Activated CD8-positive, alpha-beta T cell treated with anti-CD3 and anti-CD28 coated beads for 36 hours (primary cell): ENCODE measurements at regions not wholly inside any gene's neighbourhood (a gene's known extent, or its start where the extent isn't known, plus 50 kb on each side); places are given as distances from the start of the nearest gene placed in this dataset.

ENCODE experiments used
- ATAC-seq: fragments of 200-7000 bp; cut with Tn5 transposase; one replicate; pipeline ENCODE4 v1.10.0; 2021; ENCODE audit warnings: mild to moderate bottlenecking, moderate library complexity
- CTCF ChIA-PET: fragments of 350-600 bp; sonication (Branson Sonifier 250); formaldehyde crosslinking; loops from one replicate; lab custom pipeline; 2021; ENCODE audit warnings: antibody characterized with exemption; lab: Charles Lee
- POLR2A ChIA-PET: fragments of 350-600 bp; sonication (Branson Sonifier 250); formaldehyde crosslinking; loops from one replicate; lab custom pipeline; 2021; ENCODE audit warnings: antibody characterized with exemption; lab: Charles Lee
- DNase-seq: peaks from one replicate; pipeline ENCODE4 v3.0.0-alpha.2; 2020
- H3K27ac Mint-ChIP-seq: one replicate; pipeline ENCODE4 v1.8.0; 2021; ENCODE audit warnings: mild to moderate bottlenecking, mixed read lengths
- H3K27me3 Mint-ChIP-seq: one replicate; pipeline ENCODE4 v1.8.0; 2021; ENCODE audit warnings: mixed read lengths
- H3K36me3 Mint-ChIP-seq: one replicate; pipeline ENCODE4 v1.8.0; 2021; ENCODE audit warnings: low read depth, mixed read lengths
- H3K4me1 Mint-ChIP-seq: one replicate; pipeline ENCODE4 v1.8.0; 2021; ENCODE audit warnings: low read depth, mixed read lengths
- H3K4me3 Mint-ChIP-seq: one replicate; pipeline ENCODE4 v1.8.0; 2021; ENCODE audit warnings: mild to moderate bottlenecking, moderate library complexity, mixed read lengths
- H3K9me3 Mint-ChIP-seq: one replicate; pipeline ENCODE4 v1.8.0; 2021; ENCODE audit warnings: mixed read lengths
- intact Hi-C: fragments of 100-400 bp; cut with micrococcal nuclease; formaldehyde crosslinking; loops from one replicate; pipeline ENCODE4 v1.10.0; 2022
- TF ChIP-seq, protein P1 (sequence below): fragments of 200-600 bp; IDR thresholded peaks from one replicate; pipeline ENCODE4 v1.8.0; 2022; ENCODE audit warnings: antibody characterized with exemption, mild to moderate bottlenecking

DNA sequence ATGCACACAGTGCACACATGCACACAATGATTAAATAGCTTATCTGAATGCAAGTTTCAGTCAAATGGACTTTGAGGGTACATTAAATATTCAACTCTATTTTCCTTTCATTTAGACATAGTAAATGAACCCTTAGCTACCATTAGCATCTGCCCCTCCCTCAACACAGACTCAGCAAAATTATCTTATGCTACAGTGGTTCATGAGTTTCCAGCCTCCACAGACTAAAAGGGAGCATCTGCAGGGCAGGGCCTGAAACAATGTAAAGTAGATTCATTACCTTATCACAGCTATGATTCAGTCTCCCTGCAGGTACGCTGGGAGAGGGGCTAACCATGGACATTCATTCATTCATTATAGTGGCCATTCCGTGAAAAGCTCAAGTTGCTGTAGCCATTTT is 329.1 kb downstream of the VGLL3 start:
- ChIA-PET CTCF (no interaction called here), POLR2A (no interaction called here)
- DNase-seq (no peak), ATAC-seq (no peak)
- no peaks in the 10 kb centered on the region for H3K27me3 Mint-ChIP-seq
- no peak overlapping the region for H3K27ac Mint-ChIP-seq
- H3K4me1 Mint-ChIP-seq: no peaks in the 10 kb centered on the region
- no peaks in the 10 kb centered on the region for H3K9me3 Mint-ChIP-seq
- no peaks in the 10 kb centered on the region for H3K36me3 Mint-ChIP-seq
- H3K4me3 Mint-ChIP-seq: no peak overlapping the region
- TF ChIP-seq, protein P1, sequence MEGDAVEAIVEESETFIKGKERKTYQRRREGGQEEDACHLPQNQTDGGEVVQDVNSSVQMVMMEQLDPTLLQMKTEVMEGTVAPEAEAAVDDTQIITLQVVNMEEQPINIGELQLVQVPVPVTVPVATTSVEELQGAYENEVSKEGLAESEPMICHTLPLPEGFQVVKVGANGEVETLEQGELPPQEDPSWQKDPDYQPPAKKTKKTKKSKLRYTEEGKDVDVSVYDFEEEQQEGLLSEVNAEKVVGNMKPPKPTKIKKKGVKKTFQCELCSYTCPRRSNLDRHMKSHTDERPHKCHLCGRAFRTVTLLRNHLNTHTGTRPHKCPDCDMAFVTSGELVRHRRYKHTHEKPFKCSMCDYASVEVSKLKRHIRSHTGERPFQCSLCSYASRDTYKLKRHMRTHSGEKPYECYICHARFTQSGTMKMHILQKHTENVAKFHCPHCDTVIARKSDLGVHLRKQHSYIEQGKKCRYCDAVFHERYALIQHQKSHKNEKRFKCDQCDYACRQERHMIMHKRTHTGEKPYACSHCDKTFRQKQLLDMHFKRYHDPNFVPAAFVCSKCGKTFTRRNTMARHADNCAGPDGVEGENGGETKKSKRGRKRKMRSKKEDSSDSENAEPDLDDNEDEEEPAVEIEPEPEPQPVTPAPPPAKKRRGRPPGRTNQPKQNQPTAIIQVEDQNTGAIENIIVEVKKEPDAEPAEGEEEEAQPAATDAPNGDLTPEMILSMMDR: no peak
- intact Hi-C loops: no loop called here

DNA sequence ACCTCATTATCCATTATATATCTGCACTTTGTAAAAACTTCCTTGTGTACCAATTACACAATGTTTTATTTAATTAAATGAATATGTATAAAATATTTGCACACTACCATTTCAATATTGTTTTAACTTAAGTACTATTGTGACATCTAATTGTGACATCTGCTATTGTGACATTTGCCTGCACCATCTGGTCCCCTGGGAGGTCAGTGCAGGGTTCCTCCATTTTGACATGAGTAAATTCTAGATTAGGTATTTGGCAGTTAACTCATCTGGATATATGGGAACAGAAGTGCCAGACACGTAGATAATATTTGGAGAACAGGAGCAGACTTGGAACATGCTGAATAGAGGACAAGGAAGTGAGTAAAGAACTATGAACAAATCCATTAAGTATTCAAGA is 332.1 kb downstream of the VGLL3 start:
- ATAC-seq (no peak), DNase-seq (no peak)
- no peak overlapping the region for H3K27ac Mint-ChIP-seq
- no peaks in the 10 kb centered on the region for H3K27me3 Mint-ChIP-seq
- ChIA-PET CTCF (no interaction called here), POLR2A (no interaction called here)
- H3K36me3 Mint-ChIP-seq: no peaks in the 10 kb centered on the region
- TF ChIP-seq, protein P1: no peak
- peaks cover 1% of the 10 kb centered on the region for H3K9me3 Mint-ChIP-seq
- intact Hi-C loops: no loop called here
- no peak overlapping the region for H3K4me3 Mint-ChIP-seq
- no peaks in the 10 kb centered on the region for H3K4me1 Mint-ChIP-seq

DNA sequence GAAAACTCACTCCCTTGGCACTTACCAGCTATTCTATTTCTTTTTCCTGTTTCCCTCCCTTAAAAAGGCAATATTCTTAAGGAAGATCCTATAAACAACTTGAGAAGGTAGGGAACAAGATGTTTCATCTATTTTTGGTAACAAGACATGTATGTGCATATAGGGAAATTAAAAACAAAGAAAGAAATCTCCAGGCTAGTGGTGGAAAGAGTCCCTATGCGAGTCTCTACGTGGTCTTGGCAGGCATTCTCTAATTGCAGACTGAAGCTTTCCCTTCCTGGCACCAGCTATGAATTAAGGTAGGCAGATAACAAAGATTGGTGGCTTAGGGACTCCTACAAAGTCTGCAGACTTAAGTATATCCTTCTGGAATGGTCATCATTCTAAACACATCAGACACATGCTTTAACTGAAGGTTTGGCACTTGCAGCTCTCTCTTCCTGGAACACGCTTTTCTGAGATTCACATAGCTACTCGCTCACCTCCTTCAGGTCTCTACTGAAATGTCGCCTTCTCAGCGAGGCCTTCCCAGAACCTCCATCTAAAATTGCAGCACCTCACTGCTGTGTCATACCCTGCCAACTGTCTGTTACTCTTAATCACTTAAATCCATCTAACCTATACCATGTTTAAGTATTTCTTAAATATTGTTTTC is 336.0 kb downstream of the VGLL3 start:
- DNase-seq (no peak), ATAC-seq (no peak)
- TF ChIP-seq, protein P1: no peak
- ChIA-PET POLR2A (no interaction called here), CTCF (interaction anchor here (1.2 kb wide), 1 partner anchor 92 kb away, joined by 3 read pairs; no protein-coding TSS in a partner anchor)
- intact Hi-C loops: no loop called here
- no peaks in the 10 kb centered on the region for H3K36me3 Mint-ChIP-seq
- H3K9me3 Mint-ChIP-seq: peaks cover 1% of the 10 kb centered on the region
- no peaks in the 10 kb centered on the region for H3K4me1 Mint-ChIP-seq
- no peak overlapping the region for H3K4me3 Mint-ChIP-seq
- H3K27ac Mint-ChIP-seq: no peak overlapping the region
- no peaks in the 10 kb centered on the region for H3K27me3 Mint-ChIP-seq

DNA sequence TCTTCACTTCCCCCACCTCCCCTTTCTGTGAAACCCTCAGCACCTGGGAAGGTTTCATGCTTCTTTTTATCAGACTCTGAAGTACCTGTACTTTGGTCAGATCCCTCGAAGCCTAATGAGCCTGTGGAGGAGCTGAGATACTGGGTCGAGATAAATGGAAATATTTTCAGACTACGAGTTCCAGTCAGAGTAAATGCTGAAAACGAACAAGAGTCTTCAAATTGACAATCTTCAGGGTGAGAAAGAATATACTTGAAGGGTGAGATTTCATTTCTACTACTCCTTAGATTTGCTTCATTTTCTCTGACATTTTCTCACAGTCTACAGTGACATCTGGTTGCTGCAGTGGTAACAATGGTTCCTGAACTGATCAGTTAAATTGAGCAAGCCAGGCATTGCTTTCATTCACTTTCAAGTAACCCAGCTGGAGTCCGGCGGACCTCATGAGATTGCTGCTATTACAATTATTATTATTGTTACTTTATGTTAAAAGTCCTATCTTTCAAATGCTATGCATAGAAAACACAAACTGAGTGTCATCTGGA is 337.2 kb downstream of the VGLL3 start:
- H3K36me3 Mint-ChIP-seq: no peaks in the 10 kb centered on the region
- no peaks in the 10 kb centered on the region for H3K27me3 Mint-ChIP-seq
- peaks cover 1% of the 10 kb centered on the region for H3K9me3 Mint-ChIP-seq
- H3K4me3 Mint-ChIP-seq: no peak overlapping the region
- no peaks in the 10 kb centered on the region for H3K4me1 Mint-ChIP-seq
- TF ChIP-seq, protein P1: no peak
- POLR2A ChIA-PET: no interaction called here
- intact Hi-C loops: no loop called here
- ATAC-seq (no peak), DNase-seq (no peak)
- H3K27ac Mint-ChIP-seq: no peak overlapping the region
- CTCF ChIA-PET: no interaction called here

DNA sequence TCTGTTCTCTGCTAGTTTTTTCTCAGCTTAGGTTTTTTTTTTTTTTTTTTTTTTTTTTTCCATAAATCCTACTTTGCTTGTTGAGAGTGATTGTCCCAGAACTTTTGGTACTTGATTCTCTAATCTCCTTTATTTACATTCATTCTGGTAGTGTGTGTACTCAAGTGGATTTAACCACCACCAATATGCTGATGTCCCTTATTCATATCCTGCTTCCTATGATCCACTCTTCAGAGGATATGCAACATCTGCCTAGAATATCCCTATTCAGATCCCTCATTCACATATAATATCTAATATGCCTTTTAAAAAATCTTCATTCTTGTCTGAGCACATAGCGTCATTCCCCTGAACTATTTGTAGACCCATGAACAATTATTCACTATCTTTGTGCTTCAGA is 342.9 kb downstream of the VGLL3 start:
- no peak for ATAC-seq
- POLR2A ChIA-PET: no interaction called here
- H3K27me3 Mint-ChIP-seq: no peaks in the 10 kb centered on the region
- H3K4me1 Mint-ChIP-seq: no peaks in the 10 kb centered on the region
- intact Hi-C loops: no loop called here
- no peak for DNase-seq
- peaks cover 4% of the 10 kb centered on the region for H3K9me3 Mint-ChIP-seq
- no peak overlapping the region for H3K27ac Mint-ChIP-seq
- TF ChIP-seq, protein P1: no peak
- no peaks in the 10 kb centered on the region for H3K36me3 Mint-ChIP-seq
- no peak overlapping the region for H3K4me3 Mint-ChIP-seq
- CTCF ChIA-PET: no interaction called here
